ENCODE measurements at regions not wholly inside any gene's neighbourhood (a gene's known extent, or its start where the extent isn't known, plus 50 kb on each side); places are given as distances from the start of the nearest gene placed in this dataset.
A peak's percentile ranks its signal among the peaks of the same experiment; 100 is the strongest.

- no peak for TF ChIP-seq CTCF (conservative IDR thresholded peaks at IDR 0.05; ENCODE audit: low read depth, low read length)
- no peak for DNase-seq (ENCODE audit: low read depth)
- H3K4me3 ChIP-seq (ENCODE audit: low read depth, low read length) = no peak overlapping the region
Measured at GRCh38 chr12:124715121-124715990, 147.9 kb upstream of the NCOR2 start.

GRCh38 chr12:124713436-124714082 lies 146.1 kb upstream of the NCOR2 start:
- peak overlapping the region; percentile 21 for H3K4me3 ChIP-seq (ENCODE audit: low read depth, low read length)
- DNase-seq (ENCODE audit: low read depth) = peak; percentile 83
- no peak for TF ChIP-seq CTCF (conservative IDR thresholded peaks at IDR 0.05; ENCODE audit: low read depth, low read length)

GRCh38 chr12:124713041-124713435 lies 145.6 kb upstream of the NCOR2 start:
- no peak for TF ChIP-seq CTCF (conservative IDR thresholded peaks at IDR 0.05; ENCODE audit: low read depth, low read length)
- DNase-seq (ENCODE audit: low read depth) = no peak
- H3K4me3 ChIP-seq (ENCODE audit: low read depth, low read length) = peak overlapping the region; percentile 21

- no peak for TF ChIP-seq CTCF (conservative IDR thresholded peaks at IDR 0.05; ENCODE audit: low read depth, low read length)
- no peak for DNase-seq (ENCODE audit: low read depth)
- no peak overlapping the region for H3K4me3 ChIP-seq (ENCODE audit: low read depth, low read length)
Measured at GRCh38 chr12:124711344-124711743, 143.9 kb upstream of the NCOR2 start.

- peak; percentile 17 for TF ChIP-seq CTCF (conservative IDR thresholded peaks at IDR 0.05; ENCODE audit: low read depth, low read length)
Measured at GRCh38 chr12:124709722-124710687, 142.6 kb upstream of the NCOR2 start.

GRCh38 chr12:124707316-124707715 lies 139.9 kb upstream of the NCOR2 start:
- TF ChIP-seq CTCF (conservative IDR thresholded peaks at IDR 0.05; ENCODE audit: low read depth, low read length) = no peak
- H3K4me3 ChIP-seq (ENCODE audit: low read depth, low read length) = no peak overlapping the region
- DNase-seq (ENCODE audit: low read depth) = no peak

More at GRCh38 chr12:124709722-124710687, 142.6 kb upstream of the NCOR2 start:
- no peak overlapping the region for H3K4me3 ChIP-seq (ENCODE audit: low read depth, low read length)
- no peak for DNase-seq (ENCODE audit: low read depth)
